ENCODE measurements at regions not wholly inside any gene's neighbourhood (a gene's known extent, or its start where the extent isn't known, plus 50 kb on each side); places are given as distances from the start of the nearest gene placed in this dataset.

DNA sequence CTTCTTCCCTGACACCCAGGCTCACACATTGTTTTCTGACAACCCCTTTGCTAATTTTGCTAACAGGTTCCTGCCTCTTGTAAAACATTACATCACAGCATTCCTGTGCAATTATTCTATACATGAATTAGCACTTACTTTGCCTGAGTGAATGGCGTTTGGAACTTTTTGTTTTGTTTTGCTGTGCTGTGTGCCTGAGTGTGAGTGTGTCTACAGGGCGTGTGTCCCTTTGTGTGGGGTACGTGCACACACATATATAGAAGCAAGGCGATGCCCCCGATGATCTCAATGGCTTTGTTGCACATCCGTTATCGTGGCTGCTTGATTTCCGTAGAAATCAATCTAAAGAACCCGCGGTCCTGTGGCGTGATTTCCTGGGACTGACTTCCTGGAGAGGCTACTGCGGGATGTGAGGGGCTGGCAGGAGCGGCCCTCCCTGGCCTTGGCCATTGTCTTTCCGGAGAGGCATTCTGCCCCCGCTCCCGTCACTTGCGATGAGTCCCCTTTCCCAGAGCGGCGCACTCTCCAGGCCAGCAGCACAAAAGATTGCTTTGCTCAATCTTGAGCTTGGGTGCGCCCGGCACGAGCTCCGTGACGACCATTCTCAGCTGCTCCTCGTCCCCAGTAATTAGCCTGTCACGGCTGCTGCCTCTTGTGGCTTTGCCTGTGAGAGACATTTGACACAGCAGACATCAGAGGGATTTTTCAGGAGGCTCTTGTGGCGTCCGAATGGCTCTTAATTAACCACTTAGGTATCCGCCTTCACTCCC lies 398.1 kb upstream of the IRX1 start:
- no peak for FAIRE-seq
- no peaks in the 10 kb centered on the region for H3K27me3 ChIP-seq (ENCODE audit: control insufficient read depth, insufficient read depth, low read length)
- TF ChIP-seq, protein P1, sequence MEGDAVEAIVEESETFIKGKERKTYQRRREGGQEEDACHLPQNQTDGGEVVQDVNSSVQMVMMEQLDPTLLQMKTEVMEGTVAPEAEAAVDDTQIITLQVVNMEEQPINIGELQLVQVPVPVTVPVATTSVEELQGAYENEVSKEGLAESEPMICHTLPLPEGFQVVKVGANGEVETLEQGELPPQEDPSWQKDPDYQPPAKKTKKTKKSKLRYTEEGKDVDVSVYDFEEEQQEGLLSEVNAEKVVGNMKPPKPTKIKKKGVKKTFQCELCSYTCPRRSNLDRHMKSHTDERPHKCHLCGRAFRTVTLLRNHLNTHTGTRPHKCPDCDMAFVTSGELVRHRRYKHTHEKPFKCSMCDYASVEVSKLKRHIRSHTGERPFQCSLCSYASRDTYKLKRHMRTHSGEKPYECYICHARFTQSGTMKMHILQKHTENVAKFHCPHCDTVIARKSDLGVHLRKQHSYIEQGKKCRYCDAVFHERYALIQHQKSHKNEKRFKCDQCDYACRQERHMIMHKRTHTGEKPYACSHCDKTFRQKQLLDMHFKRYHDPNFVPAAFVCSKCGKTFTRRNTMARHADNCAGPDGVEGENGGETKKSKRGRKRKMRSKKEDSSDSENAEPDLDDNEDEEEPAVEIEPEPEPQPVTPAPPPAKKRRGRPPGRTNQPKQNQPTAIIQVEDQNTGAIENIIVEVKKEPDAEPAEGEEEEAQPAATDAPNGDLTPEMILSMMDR (IDR thresholded peaks at IDR 0.05; ENCODE audit: insufficient read depth, low read length, severe bottlenecking) = no peak
- H3K4me3 ChIP-seq (ENCODE audit: low read depth, low read length) = peak overlapping the region; percentile 6
- DNase-seq (ENCODE audit: low read depth) = peak; percentile 41
- H3K36me3 ChIP-seq (ENCODE audit: control insufficient read depth, insufficient read depth, low read length) = no peaks in the 10 kb centered on the region

DNA sequence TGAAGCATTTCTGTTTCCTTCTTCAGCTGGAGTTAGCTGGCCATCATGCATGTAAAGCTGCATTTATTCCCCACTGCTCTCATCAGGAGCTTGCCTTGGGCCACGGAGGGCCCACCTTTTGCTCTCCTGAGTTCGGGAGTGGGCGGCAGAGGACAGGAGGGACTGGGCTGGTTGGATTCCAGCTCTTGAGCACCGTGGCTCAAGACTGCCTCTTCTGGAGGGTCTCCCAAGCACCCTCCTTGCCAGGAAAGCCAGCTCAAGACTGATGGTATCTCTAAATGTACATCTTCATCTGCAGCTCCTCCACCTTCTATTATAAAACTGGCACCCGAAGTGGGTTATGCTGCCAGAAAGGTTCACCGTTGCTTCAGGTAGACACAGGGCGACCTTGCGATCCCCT lies 399.6 kb upstream of the IRX1 start:
- H3K27me3 ChIP-seq (ENCODE audit: control insufficient read depth, insufficient read depth, low read length) = no peaks in the 10 kb centered on the region
- no peak for FAIRE-seq

DNA sequence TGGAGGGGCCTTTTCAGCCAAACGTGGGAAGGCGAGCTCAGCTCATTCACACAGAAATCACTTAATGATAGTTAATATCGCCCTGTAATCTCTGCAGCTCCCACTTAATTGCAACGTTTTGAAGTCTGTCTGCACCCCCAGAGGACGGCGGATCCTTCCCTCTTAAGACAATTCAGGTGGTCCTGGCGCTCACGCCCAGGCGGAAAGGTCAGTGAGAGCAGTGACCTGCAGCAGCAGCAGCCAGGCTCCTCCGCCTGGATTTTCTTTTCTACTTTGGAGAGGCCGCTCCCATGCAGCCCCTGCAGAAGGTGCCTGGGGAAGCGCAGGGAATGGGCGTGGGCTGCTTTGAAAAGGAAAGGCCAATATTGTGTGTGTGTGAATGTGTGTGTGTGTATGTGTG lies 400.9 kb upstream of the IRX1 start:
- TF ChIP-seq, protein P1 (IDR thresholded peaks at IDR 0.05; ENCODE audit: insufficient read depth, low read length, severe bottlenecking) = no peak
- no peaks in the 10 kb centered on the region for H3K36me3 ChIP-seq (ENCODE audit: control insufficient read depth, insufficient read depth, low read length)
- no peaks in the 10 kb centered on the region for H3K27me3 ChIP-seq (ENCODE audit: control insufficient read depth, insufficient read depth, low read length)
- DNase-seq (ENCODE audit: low read depth) = no peak
- no peak overlapping the region for H3K4me3 ChIP-seq (ENCODE audit: low read depth, low read length)
- no peak for FAIRE-seq

More for the DNA sequence above, 399.6 kb upstream of the IRX1 start:
- H3K4me3 ChIP-seq (ENCODE audit: low read depth, low read length) = no peak overlapping the region
- no peaks in the 10 kb centered on the region for H3K36me3 ChIP-seq (ENCODE audit: control insufficient read depth, insufficient read depth, low read length)
- TF ChIP-seq, protein P1 (IDR thresholded peaks at IDR 0.05; ENCODE audit: insufficient read depth, low read length, severe bottlenecking) = no peak
- no peak for DNase-seq (ENCODE audit: low read depth)

DNA sequence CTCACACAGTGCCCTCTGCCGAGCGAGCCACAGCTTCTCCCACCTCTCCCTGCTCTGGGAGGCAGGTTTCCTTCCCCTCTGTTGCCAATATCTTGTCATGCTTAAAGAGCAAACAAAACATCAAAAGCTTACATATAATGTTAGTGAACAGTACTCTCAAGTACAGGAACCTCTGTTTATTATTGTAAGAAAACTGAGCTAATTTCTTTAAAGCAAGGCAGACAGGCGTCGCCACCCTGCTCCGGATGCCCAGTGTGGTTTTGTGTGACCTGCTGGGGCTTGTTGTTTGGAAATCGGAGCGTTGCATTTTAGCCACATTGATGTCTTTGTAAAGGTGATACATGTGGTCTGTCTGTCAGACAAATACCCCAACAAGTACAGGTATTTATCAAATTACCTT lies 401.4 kb upstream of the IRX1 start:
- TF ChIP-seq, protein P1 (IDR thresholded peaks at IDR 0.05; ENCODE audit: insufficient read depth, low read length, severe bottlenecking) = no peak
- FAIRE-seq = no peak
- H3K27me3 ChIP-seq (ENCODE audit: control insufficient read depth, insufficient read depth, low read length) = no peaks in the 10 kb centered on the region
- no peak overlapping the region for H3K4me3 ChIP-seq (ENCODE audit: low read depth, low read length)
- no peaks in the 10 kb centered on the region for H3K36me3 ChIP-seq (ENCODE audit: control insufficient read depth, insufficient read depth, low read length)
- peak; percentile 43 for DNase-seq (ENCODE audit: low read depth)

DNA sequence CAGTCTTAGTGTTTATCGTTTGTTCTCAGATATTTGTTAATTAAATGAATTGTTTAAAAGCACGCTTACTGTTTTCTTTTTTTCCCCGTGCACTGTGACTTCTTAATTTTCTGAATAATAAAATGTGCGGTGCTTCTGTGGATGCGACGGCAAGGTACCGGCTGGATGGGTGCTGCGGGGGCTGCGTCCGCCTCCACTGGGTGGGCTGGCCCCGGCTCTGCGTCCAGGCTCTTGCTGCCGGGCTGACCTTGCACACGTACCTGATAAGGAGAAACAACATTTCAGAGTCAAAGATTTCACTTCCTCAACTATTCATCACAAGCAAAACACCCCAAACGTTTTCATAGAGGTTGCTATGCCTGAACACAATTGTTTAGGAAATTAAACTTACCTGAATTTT lies 404.0 kb upstream of the IRX1 start:
- DNase-seq (ENCODE audit: low read depth) (no peak), FAIRE-seq (no peak)
- TF ChIP-seq, protein P1 (IDR thresholded peaks at IDR 0.05; ENCODE audit: insufficient read depth, low read length, severe bottlenecking) = no peak
- Histone ChIP-seq H3K36me3 (ENCODE audit: control insufficient read depth, insufficient read depth, low read length) (no peaks in the 10 kb centered on the region), H3K27me3 (ENCODE audit: control insufficient read depth, insufficient read depth, low read length) (peaks cover 3% of the 10 kb centered on the region), H3K4me3 (ENCODE audit: low read depth, low read length) (no peak overlapping the region)

DNA sequence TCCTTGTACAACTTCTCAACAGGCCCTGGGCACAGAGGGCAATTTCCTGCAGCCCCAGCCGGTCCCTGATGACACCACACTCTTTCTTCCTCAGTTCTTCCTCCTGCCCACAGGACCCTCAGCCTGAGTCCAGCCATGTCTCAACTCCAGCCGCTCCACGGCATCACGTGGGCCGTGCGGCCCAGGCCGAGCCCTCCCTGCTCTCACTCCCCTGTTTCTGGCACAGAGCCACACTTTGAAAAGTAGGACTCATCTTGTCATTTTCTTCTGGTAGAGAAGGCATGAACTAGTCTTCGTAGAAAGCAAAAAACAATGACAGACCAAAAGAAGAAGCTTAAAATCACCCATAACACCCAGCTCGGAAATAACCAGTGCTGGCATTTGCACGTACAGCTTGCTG lies 404.7 kb upstream of the IRX1 start:
- no peaks in the 10 kb centered on the region for H3K36me3 ChIP-seq (ENCODE audit: control insufficient read depth, insufficient read depth, low read length)
- TF ChIP-seq, protein P1 (IDR thresholded peaks at IDR 0.05; ENCODE audit: insufficient read depth, low read length, severe bottlenecking) = no peak
- H3K27me3 ChIP-seq (ENCODE audit: control insufficient read depth, insufficient read depth, low read length) = peaks cover 3% of the 10 kb centered on the region
- H3K4me3 ChIP-seq (ENCODE audit: low read depth, low read length) = no peak overlapping the region
- FAIRE-seq = no peak
- no peak for DNase-seq (ENCODE audit: low read depth)
